ENCODE measurements at regions not wholly inside any gene's neighbourhood (a gene's known extent, or its start where the extent isn't known, plus 50 kb on each side); places are given as distances from the start of the nearest gene placed in this dataset.

- H3K36me3 ChIP-seq, result no peaks in the 10 kb centered on the region
- DNase-seq (ENCODE audit: low read depth in 1 of 2, low spot score in 1 of 2), result no peak
- H3K4me3 ChIP-seq, result no peak overlapping the region
- no peak overlapping the region for H3K27ac ChIP-seq
- H3K4me1 ChIP-seq (ENCODE audit: low read depth), result no peaks in the 10 kb centered on the region
- no peaks in the 10 kb centered on the region for H3K27me3 ChIP-seq
- no peak for TF ChIP-seq CTCF (IDR thresholded peaks at IDR 0.05; ENCODE audit: low read depth, low read length)
- no peaks in the 10 kb centered on the region for H3K9me3 ChIP-seq (ENCODE audit: low read depth)
Measured at GRCh38 chr2:155519529-155520130, 812.9 kb downstream of the NR4A2 start.

GRCh38 chr2:155518094-155518493, 814.4 kb downstream of the NR4A2 start:
- DNase-seq (ENCODE audit: low read depth in 1 of 2, low spot score in 1 of 2), result no peak
- TF ChIP-seq CTCF (IDR thresholded peaks at IDR 0.05; ENCODE audit: low read depth, low read length), result no peak
- no peaks in the 10 kb centered on the region for H3K36me3 ChIP-seq
- H3K27ac ChIP-seq, result no peak overlapping the region
- no peaks in the 10 kb centered on the region for H3K27me3 ChIP-seq
- no peaks in the 10 kb centered on the region for H3K4me1 ChIP-seq (ENCODE audit: low read depth)
- H3K9me3 ChIP-seq (ENCODE audit: low read depth), result no peaks in the 10 kb centered on the region
- H3K4me3 ChIP-seq, result no peak overlapping the region

GRCh38 chr2:155517362-155517761, 815.2 kb downstream of the NR4A2 start:
- Histone ChIP-seq H3K9me3 (ENCODE audit: low read depth) (no peaks in the 10 kb centered on the region), H3K4me3 (no peak overlapping the region), H3K4me1 (ENCODE audit: low read depth) (no peaks in the 10 kb centered on the region), H3K27me3 (no peaks in the 10 kb centered on the region), H3K27ac (no peak overlapping the region), H3K36me3 (no peaks in the 10 kb centered on the region)
- no peak for TF ChIP-seq CTCF (IDR thresholded peaks at IDR 0.05; ENCODE audit: low read depth, low read length)
- DNase-seq (ENCODE audit: low read depth in 1 of 2, low spot score in 1 of 2), result no peak

GRCh38 chr2:155513248-155513647, 814.8 kb downstream of the KCNJ3 start:
- no peaks in the 10 kb centered on the region for H3K27me3 ChIP-seq

GRCh38 chr2:155502766-155503165, 804.3 kb downstream of the KCNJ3 start:
- Histone ChIP-seq H3K9me3 (ENCODE audit: low read depth) (no peaks in the 10 kb centered on the region), H3K27me3 (no peaks in the 10 kb centered on the region)

More at GRCh38 chr2:155513248-155513647, 814.8 kb downstream of the KCNJ3 start:
- H3K27ac ChIP-seq, result no peak overlapping the region
- H3K9me3 ChIP-seq (ENCODE audit: low read depth), result no peaks in the 10 kb centered on the region
- no peak overlapping the region for H3K4me3 ChIP-seq
- TF ChIP-seq CTCF (IDR thresholded peaks at IDR 0.05; ENCODE audit: low read depth, low read length), result no peak
- DNase-seq (ENCODE audit: low read depth in 1 of 2, low spot score in 1 of 2), result no peak
- H3K4me1 ChIP-seq (ENCODE audit: low read depth), result no peaks in the 10 kb centered on the region
- H3K36me3 ChIP-seq, result no peaks in the 10 kb centered on the region

More at GRCh38 chr2:155502766-155503165, 804.3 kb downstream of the KCNJ3 start:
- H3K4me1 ChIP-seq (ENCODE audit: low read depth), result no peaks in the 10 kb centered on the region
- H3K27ac ChIP-seq, result no peak overlapping the region
- DNase-seq (ENCODE audit: low read depth in 1 of 2, low spot score in 1 of 2), result no peak
- no peak overlapping the region for H3K4me3 ChIP-seq
- no peaks in the 10 kb centered on the region for H3K36me3 ChIP-seq
- no peak for TF ChIP-seq CTCF (IDR thresholded peaks at IDR 0.05; ENCODE audit: low read depth, low read length)

Data from cardiac muscle cell (in vitro differentiated cells and primary cell).